Mesodermal cell (in vitro differentiated cells): ENCODE measurements at regions not wholly inside any gene's neighbourhood (a gene's known extent, or its start where the extent isn't known, plus 50 kb on each side); places are given as distances from the start of the nearest gene placed in this dataset.

Source experiments
- H3K27ac ChIP-seq: 2 replicates; pipeline ENCODE4 v1.7.0; 2013; ENCODE audit warnings: mild to moderate bottlenecking, low read depth, low read length, moderate library complexity; ENCODE audit not compliant: severe bottlenecking
- H3K36me3 ChIP-seq: 2 replicates; pipeline ENCODE4 v1.7.1; 2013; ENCODE audit warnings: mild to moderate bottlenecking, low read length, moderate library complexity; ENCODE audit not compliant: control insufficient read depth, insufficient read depth
- H3K4me1 ChIP-seq: one replicate; pipeline ENCODE4 v1.7.1; 2013; ENCODE audit warnings: mild to moderate bottlenecking, low read length; ENCODE audit not compliant: insufficient read depth, control insufficient read depth, poor library complexity, severe bottlenecking
- H3K4me3 ChIP-seq: 2 replicates; pipeline ENCODE4 v1.7.0; 2013; ENCODE audit warnings: low read length, control low read depth, mild to moderate bottlenecking; ENCODE audit not compliant: insufficient read depth, poor library complexity, severe bottlenecking; ENCODE audit errors: extremely low read depth
- H3K9me3 ChIP-seq: 2 replicates; pipeline ENCODE4 v1.7.1; 2013; ENCODE audit warnings: mild to moderate bottlenecking, low read length, moderate library complexity; ENCODE audit not compliant: control insufficient read depth
- whole genome bisulfite sequencing, 2 experiments: methylation state at CpG; one replicate each; pipeline ENCODE4 v1.1.5; 2013; ENCODE audit warnings: missing lambda C conversion rate in 2 of 2; ENCODE audit not compliant: insufficient coverage in 2 of 2; 5-methylcytosine and 5-hydroxymethylcytosine counted together

DNA sequence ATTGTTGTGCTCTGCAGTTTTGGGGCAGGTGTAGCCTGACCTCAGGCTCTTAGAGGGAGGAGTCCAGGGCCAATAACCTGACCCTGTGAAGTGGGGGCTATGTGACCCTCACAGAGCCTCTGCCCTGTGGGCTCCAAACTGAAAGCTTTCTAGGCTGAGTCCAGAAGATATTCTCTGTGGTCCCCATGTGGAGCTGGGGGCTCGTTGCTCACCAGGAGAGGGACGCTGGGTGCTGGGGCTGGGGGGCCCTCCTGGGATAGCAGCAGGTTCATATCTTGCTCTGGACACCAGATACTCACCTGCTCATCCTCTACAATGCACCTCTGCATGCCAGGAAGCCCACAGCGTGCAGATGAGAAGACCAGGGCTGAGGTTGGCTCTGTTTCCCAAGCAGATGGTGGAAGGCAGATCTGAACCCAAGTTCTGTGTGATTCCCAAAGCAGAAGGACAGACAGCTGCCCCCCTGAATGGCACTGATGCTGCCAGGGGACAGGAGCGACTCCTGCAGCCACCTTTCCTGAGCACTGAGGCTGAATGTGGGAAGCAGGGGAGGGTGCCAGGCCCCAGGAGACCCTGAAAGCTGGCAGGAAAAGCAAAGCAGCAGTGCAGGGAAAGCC is 1022.0 kb downstream of the TBC1D22A start:
- H3K4me3 ChIP-seq, result no peak overlapping the region
- H3K27ac ChIP-seq, result no peak overlapping the region
- H3K9me3 ChIP-seq, result peaks cover 6% of the 10 kb centered on the region
- no peaks in the 10 kb centered on the region for H3K36me3 ChIP-seq
- 88 to 92% methylated on average over 3 to 4 of the region's 4 CpGs for WGBS, 2 experiments
- H3K4me1 ChIP-seq, result no peaks in the 10 kb centered on the region

DNA sequence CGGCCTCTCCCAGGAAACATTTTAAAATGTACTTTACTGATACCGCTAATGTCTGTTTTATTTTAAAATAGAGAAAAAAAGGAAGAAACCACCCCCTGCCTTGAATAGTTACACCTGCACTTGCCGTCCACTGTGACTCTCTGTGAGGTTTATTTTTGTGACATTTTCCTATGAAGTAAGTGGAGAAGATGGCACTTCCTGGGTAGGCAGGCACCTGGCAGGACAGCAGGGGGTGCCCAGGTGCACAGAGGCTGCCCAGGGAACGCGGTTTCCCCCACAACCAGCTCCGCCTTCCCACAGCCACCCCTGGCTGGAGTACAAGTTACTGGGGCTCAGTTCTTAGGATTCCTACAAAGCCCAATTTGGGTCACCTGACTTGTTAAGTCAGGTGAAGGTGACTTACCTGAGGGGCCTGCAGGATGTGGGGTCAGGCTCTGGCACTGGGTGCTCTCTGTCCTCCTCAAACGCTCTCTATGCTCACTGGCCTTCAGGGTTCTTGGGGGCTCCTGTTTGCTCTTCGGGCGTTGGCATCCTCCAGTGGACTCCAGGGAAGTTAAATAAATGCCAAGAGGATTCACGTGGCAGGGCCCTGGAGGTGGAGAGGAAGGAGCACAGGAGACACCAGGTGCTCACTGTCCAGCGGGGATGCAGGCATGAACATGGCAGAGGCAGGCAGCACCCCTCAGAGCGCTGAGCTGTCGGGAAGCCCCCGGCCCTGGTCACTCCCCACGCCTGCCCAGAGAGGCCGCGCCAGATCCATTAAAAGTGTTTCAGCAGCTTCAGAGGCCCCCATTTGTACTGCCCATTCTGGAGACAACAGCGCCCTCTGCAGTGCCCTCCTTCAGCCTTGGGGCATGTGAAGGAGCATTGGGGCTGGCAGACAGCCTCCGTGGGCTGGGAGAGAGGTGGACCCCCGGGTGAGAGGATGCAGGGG is 1021.2 kb downstream of the TBC1D22A start:
- WGBS, 2 experiments, result 87 to 89% methylated on average over 12 to 13 of the region's 20 CpGs
- no peak overlapping the region for H3K27ac ChIP-seq
- peaks cover 6% of the 10 kb centered on the region for H3K9me3 ChIP-seq

DNA sequence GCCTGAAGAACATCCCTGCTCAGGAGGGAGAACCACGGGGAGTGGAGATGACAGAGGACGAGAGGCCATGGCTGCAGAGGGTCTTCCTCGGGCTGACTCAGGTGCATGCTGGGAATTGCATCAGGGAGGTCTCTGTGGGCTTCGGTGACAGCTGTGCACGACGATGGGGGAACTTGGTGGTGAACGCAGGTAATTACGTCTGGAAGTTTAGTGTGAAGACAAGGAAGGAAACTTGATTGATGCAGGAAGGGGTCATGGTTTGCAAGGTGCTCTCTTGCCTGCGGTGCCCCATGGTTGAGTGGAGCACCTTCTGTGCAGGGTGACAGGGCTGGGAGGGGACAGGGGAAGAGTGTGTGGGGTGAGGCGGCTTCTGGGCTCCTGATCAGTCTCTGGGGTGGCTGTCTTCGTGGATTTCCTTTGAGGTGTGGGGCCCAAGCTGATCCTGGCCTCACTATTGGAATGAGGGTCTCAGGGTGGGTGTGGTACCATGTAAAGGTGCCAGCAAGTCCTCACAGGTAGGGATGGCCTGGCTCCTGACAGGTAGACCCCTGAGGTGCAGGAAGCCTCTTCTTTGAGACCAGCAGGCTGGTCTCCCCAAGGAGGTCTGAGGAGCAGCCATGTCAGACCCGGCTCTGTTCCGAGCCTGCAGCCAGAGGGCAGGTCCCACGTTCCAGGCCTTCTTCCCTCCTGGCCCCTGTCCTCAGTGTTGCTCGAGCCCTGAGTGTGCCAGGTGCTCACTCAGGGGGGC is 1020.1 kb downstream of the TBC1D22A start:
- Histone ChIP-seq H3K36me3 (no peaks in the 10 kb centered on the region), H3K4me1 (no peaks in the 10 kb centered on the region), H3K9me3 (peaks cover 6% of the 10 kb centered on the region), H3K4me3 (no peak overlapping the region), H3K27ac (no peak overlapping the region)
- WGBS, 2 experiments, result 81 to 93% methylated on average over 13 to 14 of the region's 15 CpGs

More for the DNA sequence above, 1021.2 kb downstream of the TBC1D22A start:
- no peak overlapping the region for H3K4me3 ChIP-seq
- no peaks in the 10 kb centered on the region for H3K36me3 ChIP-seq
- H3K4me1 ChIP-seq, result no peaks in the 10 kb centered on the region

DNA sequence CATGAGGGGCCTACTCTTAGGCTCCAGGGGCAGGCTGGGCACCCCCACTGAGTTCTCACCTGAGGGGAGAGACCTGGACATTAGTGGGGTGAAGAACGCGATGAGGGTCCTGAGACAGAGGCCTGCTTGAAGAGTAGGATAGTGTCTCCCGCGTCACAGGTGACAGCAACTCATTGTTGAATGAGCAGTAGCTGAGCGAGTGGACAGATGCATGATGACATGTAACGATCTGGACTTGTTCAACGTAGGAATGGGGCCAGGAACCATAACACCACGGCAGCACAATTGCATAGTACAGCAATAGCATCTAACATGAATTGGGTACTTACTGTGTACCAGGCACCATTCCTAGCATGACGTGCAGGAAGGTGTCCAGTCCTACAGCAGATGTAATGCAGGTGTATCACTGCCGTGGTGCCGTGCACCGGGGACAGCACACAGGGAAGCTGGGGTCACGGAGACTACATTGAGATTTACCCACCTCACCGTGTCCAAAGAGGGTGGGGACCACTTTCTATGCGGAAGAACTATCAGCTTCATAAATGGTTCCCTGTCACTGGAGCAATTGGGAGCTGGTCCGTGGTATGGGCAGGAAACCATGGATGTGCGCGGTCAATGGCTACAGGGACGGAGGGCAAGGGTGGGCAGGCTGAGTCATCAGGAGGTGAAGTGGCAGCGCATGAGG is 1019.1 kb downstream of the TBC1D22A start:
- H3K4me3 ChIP-seq, result no peak overlapping the region
- no peaks in the 10 kb centered on the region for H3K4me1 ChIP-seq
- H3K36me3 ChIP-seq, result no peaks in the 10 kb centered on the region
- no peak overlapping the region for H3K27ac ChIP-seq
- peaks cover 6% of the 10 kb centered on the region for H3K9me3 ChIP-seq
- WGBS, 2 experiments, result 92 to 94% methylated on average over 19 to 20 of the region's 20 CpGs

DNA sequence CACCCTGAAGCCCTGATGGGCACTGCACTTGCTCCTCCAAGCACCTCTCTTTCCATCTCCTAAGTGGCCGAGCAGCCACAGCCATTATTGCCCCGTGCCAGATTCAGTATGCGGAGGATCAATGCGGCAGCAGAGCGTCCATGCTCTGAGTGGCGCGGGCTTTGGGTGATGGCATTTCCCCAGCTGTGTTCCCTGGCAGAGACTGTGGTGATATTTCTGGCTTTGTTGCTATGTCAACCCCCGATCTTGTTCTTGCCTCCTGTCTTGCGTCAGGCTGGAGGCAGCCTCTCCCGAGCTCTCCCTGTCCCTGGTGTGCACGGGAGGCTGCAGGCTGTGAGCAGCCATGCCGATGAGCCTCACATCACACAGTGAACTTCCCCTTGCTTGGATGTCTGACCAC is 1018.6 kb downstream of the TBC1D22A start:
- Histone ChIP-seq H3K27ac (no peak overlapping the region), H3K4me3 (no peak overlapping the region), H3K4me1 (no peaks in the 10 kb centered on the region), H3K9me3 (peaks cover 6% of the 10 kb centered on the region), H3K36me3 (no peaks in the 10 kb centered on the region)
- WGBS, 2 experiments, result 92 to 94% methylated on average over 10 to 12 of the region's 12 CpGs

DNA sequence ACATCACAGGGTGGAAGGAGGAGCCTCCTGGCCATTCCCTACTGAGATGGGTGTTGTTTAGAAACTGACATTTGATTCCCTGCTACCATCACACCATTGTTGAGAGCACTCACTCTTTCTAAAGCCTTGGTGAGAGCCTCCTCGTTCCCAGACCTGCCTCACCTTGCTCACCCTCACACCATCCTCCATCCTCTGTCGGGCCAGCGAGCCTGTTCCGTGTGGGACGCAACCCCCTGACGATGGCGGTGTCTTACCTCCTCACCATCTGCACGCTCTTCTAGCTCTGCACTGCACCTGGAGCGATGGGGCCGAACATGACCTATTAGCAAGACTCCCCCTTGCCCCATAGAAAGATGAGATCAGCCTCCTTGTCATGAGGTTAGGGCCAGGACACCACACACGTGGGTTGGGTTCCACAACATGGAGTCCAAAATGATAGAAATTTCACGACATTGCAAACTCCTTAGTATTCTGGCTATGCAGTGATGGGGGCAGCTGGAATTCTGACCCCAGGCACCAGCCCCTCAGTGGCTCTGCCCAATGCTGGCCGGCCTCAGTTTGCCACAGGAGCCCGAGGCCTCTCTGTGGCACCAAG is 1017.9 kb downstream of the TBC1D22A start:
- Histone ChIP-seq H3K4me3 (no peak overlapping the region), H3K9me3 (peaks cover 3% of the 10 kb centered on the region), H3K4me1 (no peaks in the 10 kb centered on the region), H3K27ac (no peak overlapping the region), H3K36me3 (no peaks in the 10 kb centered on the region)
- 92% methylated on average over 12 to 13 of the region's 14 CpGs for WGBS, 2 experiments

DNA sequence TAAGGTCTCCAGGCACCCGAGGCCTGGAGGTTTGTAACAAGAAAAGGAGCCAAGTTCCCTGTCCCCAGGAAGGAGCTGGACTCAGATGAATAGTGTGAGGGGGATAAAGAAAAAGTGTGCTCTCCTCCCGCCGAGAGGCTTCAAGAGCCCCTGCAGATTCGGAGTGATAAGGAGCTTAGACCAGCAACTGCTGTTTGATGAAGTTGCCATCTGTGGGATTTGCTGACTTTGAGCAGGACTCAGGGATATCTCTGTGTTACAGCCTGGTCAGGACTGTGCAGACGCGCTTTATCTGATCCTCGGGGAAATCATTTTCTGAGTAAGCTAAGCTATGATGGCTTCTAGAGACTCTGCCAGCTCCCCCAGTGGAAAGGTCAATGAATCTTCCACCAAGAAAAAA is 1017.0 kb downstream of the TBC1D22A start:
- Histone ChIP-seq H3K36me3 (no peaks in the 10 kb centered on the region), H3K27ac (no peak overlapping the region)
- WGBS, 2 experiments, result 62 to 70% methylated on average over 5 to 6 of the region's 7 CpGs

DNA sequence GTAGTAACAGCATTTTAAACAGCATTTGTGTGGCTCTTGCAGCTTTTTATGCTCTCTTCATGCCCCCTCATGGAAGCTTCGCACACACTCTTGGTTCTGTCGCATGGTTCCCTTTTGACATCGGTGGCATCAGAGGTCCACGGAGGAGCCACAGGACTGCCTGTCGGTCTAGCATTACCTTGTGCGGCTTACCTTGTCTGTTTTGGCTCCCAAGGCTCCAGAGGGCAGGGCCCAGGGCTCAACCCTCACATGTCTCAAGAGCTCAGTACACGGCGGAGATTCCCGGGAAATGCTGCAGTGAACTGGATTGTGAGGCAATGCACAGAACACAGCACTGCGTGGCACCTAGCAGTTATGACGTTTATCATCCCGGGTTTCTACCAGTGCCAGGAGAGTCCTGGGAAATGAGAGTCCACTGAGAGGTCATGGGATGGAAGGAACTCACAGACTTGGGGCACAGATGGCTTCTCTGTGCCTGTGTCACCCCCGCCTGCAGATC is 1015.8 kb downstream of the TBC1D22A start:
- no peak overlapping the region for H3K4me3 ChIP-seq
- no peaks in the 10 kb centered on the region for H3K9me3 ChIP-seq
- no peaks in the 10 kb centered on the region for H3K36me3 ChIP-seq
- WGBS, 2 experiments, result 91 to 97% methylated on average over 13 of the region's 13 CpGs
- no peaks in the 10 kb centered on the region for H3K4me1 ChIP-seq
- no peak overlapping the region for H3K27ac ChIP-seq

More for the DNA sequence above, 1017.0 kb downstream of the TBC1D22A start:
- no peaks in the 10 kb centered on the region for H3K9me3 ChIP-seq
- H3K4me3 ChIP-seq, result no peak overlapping the region
- no peaks in the 10 kb centered on the region for H3K4me1 ChIP-seq

DNA sequence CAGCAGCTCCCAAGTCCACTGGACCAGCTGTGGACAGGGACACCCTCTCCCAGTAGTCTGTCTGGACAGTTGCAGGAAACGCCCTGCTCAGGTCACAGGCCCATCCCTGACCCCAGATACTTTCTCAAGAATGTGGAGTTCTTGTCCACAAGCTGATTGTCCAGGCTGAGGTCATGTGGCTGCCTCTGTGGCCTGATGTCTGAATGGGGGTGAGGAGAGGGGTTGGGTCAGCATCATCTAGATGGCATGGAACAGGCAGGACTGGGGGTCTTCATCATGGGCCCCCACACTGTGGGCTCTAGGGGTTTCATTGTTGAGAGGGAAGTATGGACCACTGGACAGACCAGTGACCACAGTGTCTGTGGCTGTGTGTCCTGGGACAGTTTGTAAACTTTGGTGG is 1015.0 kb downstream of the TBC1D22A start:
- H3K27ac ChIP-seq, result no peak overlapping the region
- H3K9me3 ChIP-seq, result no peaks in the 10 kb centered on the region
- no peaks in the 10 kb centered on the region for H3K4me1 ChIP-seq
- H3K36me3 ChIP-seq, result no peaks in the 10 kb centered on the region
- H3K4me3 ChIP-seq, result no peak overlapping the region
- WGBS, 2 experiments, result 80 to 100% methylated on average over 1 of the region's 1 CpG

DNA sequence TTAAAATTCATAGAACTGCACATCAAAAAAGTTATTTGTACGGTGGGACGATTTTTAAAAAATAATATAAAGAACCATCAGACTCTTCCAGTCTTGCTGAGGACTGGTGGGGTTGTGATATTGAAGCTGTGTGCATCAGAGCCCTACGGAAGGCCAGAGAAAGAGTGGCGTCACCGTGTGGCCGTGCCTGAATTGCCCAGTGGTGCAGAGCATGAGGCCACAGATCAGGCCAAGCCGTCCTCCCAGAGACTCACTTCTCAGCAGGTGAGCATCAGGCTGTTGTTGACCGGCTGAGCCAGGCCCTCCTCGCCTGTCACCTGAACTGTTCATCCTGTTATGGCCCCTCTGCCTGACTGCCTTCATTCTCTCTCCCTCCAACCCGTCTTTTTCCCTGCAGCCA is 1013.9 kb downstream of the TBC1D22A start:
- Histone ChIP-seq H3K27ac (no peak overlapping the region), H3K4me1 (no peaks in the 10 kb centered on the region), H3K4me3 (no peak overlapping the region), H3K9me3 (no peaks in the 10 kb centered on the region), H3K36me3 (no peaks in the 10 kb centered on the region)
- WGBS, 2 experiments, result 70 to 76% methylated on average over 8 of the region's 10 CpGs
